Nucleus accumbens (tissue), 56 donors: ENCODE measurements at regions not wholly inside any gene's neighbourhood (a gene's known extent, or its start where the extent isn't known, plus 50 kb on each side); places are given as distances from the start of the nearest gene placed in this dataset.
A peak's percentile ranks its signal among the peaks of the same experiment; 100 is the strongest.

Experiments
- DNase-seq, 56 donors: peaks; one replicate each; lab custom pipeline; 2025; lab: John Stamatoyannopoulos, UW

- DNase-seq = no peak
Measured at GRCh38 chr10:2982146-2982545, 85.2 kb upstream of the PFKP start.

DNA sequence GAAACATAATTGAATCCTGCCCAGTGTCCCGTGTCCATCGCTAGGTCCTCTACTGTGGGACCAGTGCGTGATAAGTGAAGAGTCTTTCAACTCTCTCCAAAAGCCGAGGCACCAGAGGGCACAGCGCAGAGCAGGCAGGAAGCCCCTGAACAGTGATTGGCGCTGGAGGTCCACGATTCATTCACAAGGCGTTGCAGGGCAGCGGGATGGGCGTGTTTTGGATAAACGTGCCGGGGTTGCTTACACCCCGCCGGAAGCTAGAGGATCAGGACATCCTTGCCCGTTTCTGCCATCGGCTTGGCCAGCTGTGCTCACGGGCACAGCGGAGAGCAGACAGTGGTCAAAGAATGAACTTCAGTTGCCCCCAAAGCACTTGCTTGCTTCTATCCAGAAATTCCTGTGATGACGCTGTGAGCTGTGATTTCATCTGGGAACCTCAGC is 86.0 kb upstream of the PFKP start:
- DNase-seq = no peak

- no peak for DNase-seq
Measured at GRCh38 chr10:2980791-2981360, 86.5 kb upstream of the PFKP start.

- no peak for DNase-seq
Measured at GRCh38 chr10:2980116-2980515, 87.2 kb upstream of the PFKP start.

GRCh38 chr10:2979306-2979705 is 88.0 kb upstream of the PFKP start:
- peak in 12 of 56 donors; percentile 3 to 26 (median 10) for DNase-seq

- DNase-seq = no peak
Measured at GRCh38 chr10:2978574-2979273, 88.6 kb upstream of the PFKP start.

DNA sequence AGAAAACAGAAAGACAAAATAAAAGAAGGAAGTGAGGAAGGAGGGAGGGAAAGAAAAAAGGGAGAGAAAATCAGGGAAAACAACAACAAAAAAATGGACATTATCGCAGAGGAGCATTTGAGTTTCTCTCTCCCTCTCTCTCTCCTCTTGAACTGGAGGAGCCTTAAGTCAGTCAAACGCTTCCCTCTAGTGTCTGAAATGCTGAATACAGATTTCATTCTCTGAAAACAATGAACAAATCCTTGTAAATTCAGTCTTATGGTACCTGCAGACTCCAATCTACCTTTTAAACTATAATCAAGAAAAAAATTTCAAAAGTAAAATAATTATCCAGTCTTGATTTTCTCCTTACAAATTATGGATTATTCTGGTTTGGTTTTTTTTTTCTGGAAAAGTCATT is 89.2 kb upstream of the PFKP start:
- DNase-seq = no peak

DNA sequence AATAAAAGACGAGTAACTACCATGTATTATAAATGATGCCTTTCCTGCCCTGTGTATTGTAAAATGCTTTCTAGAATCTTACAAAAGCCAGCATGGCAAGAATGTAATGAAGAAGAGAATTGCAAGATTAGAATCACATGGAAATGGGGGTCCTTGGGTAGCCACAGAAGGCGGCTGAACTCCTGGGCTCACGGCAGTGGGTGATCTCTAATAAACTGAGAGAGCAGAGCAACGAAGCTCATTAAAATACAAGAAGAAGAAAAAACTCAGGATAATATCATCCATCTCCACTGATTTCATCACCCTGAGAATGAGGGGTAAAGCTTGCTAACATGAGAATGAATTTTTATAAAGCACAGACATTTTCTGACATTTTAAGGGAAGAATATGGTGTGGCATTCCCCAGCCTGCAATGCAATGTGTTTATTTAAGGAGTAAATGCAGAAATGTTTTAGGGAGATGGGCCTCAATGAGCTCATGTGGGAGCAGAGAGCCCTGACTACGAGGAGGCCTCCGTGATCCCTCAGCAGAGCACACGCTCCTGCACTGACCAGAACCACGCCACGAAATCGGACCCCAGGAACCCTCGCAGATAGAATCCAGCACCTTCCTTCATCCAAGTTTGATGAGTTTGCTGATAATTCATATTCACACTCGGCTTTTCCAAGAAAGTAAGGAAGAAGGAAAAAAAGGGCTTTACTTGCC is 92.7 kb upstream of the PFKP start:
- DNase-seq = no peak

DNA sequence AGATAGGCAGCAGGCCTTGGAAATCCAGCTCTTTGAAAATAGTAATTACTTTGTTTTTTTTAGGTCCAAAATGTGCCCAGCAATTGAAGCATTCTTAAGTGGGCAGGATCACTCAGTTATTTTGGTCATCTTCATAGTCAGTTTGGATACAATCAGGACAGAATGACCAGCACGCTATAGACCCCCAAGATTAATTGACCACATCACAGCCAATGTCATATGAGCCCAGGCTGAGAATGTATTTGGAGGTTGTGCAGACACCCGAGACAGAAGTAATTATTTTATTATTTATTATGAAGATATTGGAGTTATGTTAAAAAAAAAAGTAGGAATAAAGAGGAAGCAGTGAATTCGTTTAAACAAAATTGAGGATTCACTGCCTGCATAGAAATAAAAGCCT is 93.3 kb upstream of the PFKP start:
- no peak for DNase-seq

DNA sequence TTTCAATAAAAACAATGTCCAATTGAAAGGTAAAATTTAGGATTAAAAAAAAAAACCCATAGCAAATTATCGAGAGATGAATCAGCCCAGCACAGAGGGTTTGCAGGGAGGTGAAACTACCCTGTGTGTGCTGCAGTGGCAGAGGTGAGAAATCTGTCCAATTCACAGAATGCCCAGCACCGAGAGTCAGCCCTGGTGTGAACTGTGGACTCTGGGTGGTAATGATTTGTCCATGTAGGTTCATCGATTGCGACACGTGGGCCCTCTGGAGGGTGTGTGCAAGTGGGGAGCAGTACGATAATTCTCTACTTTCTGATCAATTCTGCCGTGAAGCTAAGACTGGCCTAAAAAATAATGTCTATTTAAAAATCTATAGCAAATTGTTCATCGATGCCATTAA is 94.5 kb upstream of the PFKP start:
- DNase-seq = no peak

- DNase-seq = no peak
Measured at GRCh38 chr10:2972216-2972615, 95.1 kb upstream of the PFKP start.

DNA sequence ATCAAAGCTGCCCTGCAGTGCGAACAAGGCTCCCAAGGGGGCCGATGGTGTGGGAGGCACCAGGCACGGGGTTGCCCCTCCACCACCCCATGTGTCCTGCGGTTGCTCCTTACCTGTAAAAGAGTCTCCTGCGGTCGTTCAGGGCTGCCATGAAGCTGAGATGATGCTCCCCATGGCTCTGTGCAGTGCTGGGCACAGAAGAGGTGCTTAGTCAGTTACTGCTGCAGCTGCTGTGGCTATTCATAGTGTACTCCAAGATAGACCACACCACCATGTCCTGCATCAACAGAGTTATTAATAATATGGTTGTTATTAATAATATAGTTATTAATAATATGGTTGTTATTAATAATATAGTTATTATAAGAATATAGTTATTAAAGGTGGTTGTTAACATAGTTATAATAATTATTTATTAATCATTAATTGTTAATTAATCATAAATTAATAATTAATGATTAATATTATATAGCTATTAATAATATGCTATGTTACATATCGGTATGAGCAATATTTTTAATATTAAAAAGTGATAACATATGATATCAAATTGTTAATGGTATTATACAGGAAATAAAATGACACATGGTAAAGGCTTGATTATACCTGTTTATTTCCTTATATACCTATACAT is 97.0 kb upstream of the PFKP start:
- DNase-seq = no peak

DNA sequence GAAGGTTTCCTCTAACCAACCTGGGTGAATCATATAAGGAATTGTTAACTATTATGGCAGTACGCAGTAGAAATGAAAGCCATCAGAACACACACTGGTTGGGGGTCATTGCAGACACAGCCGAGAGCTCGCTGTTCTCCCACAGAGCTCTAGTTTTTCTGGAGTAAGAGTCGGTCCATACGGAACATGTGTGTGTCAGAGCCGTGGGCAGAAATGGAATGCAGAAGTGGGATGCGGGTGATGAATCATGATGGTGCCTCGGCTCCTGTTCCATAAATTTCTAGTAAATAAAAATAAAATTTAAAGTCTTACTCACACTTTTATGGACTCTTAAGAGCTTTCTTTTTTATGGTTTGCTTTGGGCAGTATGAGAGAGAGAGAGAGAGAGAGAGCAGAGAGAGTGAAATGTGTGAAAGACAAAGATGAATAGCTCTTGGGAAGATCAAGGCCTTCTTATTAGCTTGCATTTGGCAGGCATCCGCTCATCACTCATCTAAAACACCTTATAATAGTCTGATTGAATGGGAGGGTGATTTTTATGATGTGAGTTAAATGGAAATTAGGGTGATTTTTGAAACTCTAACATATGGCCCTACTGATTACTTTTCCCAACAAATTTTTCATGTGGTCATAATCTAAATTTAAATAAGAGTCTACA is 98.8 kb upstream of the PFKP start:
- DNase-seq = no peak

- DNase-seq = no peak
Measured at GRCh38 chr10:2966134-2966533, 101.2 kb upstream of the PFKP start.

GRCh38 chr10:2964632-2965296 is 102.6 kb upstream of the PFKP start:
- no peak for DNase-seq

DNA sequence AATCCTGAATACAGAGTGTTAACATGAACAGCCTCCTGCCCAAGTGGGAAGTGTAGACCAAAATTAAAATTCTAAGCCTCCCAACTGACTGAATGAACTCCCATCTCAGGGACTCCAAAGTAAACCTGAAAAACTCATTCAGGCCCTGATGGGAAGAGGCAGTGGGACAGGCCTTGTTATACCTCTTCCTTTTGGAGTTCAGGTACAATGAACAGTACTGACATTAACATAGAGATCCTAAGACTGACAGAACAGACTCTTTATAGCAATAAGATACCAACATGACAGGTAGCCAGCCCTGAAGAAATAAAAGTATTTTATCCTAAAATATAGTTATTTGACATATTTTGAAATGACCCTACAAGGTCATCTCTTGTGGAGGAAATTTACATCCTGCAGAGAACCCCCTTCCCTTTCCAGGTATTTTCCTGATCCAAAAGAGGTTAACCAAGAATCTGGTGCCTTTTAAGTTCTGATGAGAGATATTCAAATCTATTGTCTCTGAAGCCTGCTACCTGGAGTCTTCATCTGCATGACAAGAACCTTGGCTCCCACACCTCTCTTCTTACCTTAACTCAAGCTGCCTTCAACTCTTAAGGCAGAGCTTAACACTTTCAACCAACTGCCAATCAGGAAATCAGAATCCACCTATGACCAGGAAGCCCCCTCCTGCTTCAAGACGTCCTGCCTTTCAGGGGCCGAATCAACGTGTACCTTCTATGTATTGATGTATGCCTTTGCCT is 103.3 kb upstream of the PFKP start:
- no peak for DNase-seq

- DNase-seq = no peak
Measured at GRCh38 chr10:2962194-2962593, 105.2 kb upstream of the PFKP start.

GRCh38 chr10:2958659-2959058 is 108.7 kb upstream of the PFKP start:
- DNase-seq = no peak

DNA sequence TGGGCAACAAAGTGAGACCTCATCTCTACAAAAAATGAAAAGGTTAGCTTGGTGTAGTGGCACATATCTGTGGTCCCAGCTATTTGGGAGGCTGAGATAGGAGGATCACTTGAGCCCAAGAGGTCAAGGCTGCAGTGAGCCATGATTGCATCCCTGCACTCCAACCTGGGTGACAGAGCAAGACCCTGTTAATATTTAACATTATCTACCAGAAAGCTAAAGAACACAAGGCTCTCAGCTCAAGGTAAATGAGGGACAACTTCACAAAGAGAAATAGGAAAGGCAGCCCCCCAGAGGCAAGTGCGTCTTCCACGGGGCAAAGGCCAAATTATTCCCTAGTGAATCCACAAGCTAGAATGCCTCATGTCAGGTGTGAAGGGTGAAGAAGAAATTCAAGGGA is 109.6 kb upstream of the PFKP start:
- no peak for DNase-seq

DNA sequence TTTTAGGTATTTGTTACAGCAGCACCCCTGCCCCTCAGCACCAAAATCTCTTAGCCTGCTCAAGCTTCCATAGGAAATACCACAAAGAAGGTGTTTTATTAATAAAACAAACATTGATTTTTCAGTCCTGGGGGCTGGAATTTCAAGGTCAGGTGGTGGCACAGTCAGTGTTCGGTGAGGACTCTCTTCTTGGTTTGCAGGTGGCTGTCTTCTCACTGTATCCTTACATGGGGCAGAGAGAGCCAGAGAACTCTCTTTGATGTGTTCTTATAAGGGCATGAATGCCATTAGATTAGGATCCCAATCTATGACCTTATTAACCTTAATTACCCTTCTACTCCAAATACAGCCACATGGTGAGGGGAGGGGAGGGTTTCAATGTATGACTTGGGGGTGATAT is 112.3 kb upstream of the PFKP start:
- no peak for DNase-seq
